GM12892 (cell line): ENCODE measurements at regions not wholly inside any gene's neighbourhood (a gene's known extent, or its start where the extent isn't known, plus 50 kb on each side); places are given as distances from the start of the nearest gene placed in this dataset.
"Not testable (repeated sequence)": the region's sequence is repeated elsewhere in the genome, so short reads cannot be mapped to it uniquely, and the experiment has no call there.

ENCODE experiments used
- DNase-seq: peaks from one replicate; pipeline ENCODE4 v3.0.0; 2011; ENCODE audit not compliant: insufficient read length
- FAIRE-seq: peaks from 2 replicates; lab custom pipeline; 2011; peaks lifted over from hg19 to GRCh38; lab: Jason Lieb, UNC
- POLR2A ChIP-seq: IDR thresholded peaks from 2 replicates; pipeline ENCODE4 v1.6.1; 2011; ENCODE audit warnings: low read depth, low read length, control low read depth
- POLR2AphosphoS5 ChIP-seq: IDR thresholded peaks from 2 replicates; pipeline ENCODE4 v1.6.1; 2011; ENCODE audit warnings: low read depth, low read length, control low read depth
- TAF1 ChIP-seq: IDR thresholded peaks from 2 replicates; pipeline ENCODE4 v1.6.1; 2011; ENCODE audit warnings: low read depth, mild to moderate bottlenecking, control low read depth, low read length, borderline replicate concordance

DNA sequence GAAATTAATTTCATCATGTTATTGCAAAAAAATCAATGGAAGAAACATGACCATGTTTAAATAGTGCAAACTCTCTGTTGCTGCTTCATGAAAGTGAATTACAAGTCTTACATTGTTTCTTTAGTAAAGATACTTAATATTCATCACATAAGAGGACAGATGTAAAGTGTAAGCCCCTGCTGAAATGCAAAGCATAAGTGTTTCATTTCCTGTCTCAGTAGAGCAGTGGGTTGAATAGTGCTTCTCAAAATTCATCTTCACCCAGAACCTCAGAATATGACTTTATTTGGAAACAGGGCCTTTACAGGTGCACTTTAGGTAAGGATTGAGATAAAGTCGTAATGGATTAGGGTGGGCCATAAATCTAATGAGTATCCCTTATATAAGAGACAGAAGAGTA is 738.4 kb upstream of the RGS18 start:
- no peak for FAIRE-seq

DNA sequence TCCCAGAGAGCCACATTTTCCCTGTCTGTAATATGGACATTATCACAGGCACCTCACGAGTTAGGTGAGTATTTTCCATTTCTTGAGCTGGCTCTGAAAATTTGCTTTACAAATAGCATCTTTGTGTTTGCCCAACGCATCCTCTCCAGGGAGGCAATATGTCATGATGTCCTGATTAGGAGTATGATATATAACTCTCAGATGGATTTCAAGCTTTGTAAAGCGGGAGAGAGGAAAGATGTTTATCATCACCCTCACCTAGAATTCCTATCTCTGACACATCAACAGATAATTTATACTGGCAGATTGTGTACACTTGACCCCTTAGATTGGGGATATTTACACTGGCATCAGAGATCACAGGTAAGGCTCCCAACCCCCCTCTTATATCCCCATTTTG is 730.7 kb upstream of the RGS18 start:
- DNase-seq (no peak), FAIRE-seq (no peak)
- TF ChIP-seq POLR2AphosphoS5 (no peak), TAF1 (no peak), POLR2A (no peak)

More for the DNA sequence above, 738.4 kb upstream of the RGS18 start:
- DNase-seq = no peak
- TF ChIP-seq POLR2A = no peak
- TF ChIP-seq POLR2AphosphoS5 = no peak
- no peak for TF ChIP-seq TAF1

DNA sequence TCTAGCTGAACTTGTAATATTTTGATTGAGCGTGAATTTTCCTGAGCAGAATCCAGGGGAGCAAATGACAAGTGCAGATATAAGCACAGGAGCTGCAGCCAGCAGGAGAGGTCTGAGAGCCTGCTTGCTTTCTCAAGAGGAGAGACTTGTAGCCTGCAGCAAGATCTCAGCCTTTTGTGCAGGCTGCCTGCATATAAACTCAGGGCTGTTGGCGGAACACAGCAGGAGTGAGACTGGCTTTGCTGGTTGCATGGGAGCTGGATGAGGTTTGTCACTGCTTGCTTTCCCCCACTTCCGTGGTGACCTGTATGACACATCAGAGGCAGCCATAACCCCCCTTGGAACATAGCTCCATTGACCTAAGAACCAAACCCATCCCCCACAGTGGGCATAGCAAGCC is 725.4 kb upstream of the RGS18 start:
- no peak for FAIRE-seq
- TF ChIP-seq POLR2AphosphoS5 (no peak), TAF1 (no peak), POLR2A (no peak)
- no peak for DNase-seq

DNA sequence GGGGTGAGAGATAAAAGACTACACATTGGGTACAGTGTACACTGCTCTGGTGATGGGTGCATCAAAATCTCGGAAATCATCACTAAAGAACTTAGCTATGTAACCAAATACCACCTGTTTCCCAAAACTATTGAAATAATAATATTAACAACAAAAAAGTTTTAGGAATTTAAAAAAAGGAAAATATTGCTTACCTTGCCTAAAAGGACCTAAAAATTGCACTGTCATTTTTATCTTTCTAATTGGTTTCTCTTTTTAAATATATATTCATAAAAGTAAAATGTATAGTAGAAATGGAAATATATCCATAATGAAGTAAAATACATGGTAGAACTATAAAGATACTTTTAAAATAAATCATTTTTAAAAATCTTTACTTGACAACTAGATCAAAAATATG is 719.3 kb upstream of the RGS18 start:
- TF ChIP-seq TAF1 (no peak), POLR2AphosphoS5 (no peak), POLR2A (no peak)
- no peak for FAIRE-seq
- no peak for DNase-seq

DNA sequence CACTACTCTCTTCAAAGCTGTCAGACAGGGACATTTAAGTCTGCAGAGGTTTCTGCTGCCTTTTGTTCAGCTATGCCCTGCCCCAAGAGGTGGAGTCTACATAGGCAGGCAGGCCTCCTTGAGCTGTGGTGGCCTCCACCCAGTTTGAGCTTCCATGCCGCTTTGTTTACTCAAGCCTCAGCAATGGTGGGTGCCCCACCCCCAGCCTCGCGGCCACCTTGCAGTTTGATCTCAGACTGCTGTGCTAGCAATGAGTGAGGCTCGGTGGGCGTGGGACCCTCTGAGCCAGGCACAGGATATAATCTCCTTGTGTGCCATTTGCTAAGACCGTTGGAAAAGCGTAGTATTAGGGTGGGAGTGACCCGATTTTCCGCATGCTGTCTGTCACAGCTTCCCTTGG is 710.0 kb upstream of the RGS18 start:
- not testable (repeated sequence) for DNase-seq, FAIRE-seq

DNA sequence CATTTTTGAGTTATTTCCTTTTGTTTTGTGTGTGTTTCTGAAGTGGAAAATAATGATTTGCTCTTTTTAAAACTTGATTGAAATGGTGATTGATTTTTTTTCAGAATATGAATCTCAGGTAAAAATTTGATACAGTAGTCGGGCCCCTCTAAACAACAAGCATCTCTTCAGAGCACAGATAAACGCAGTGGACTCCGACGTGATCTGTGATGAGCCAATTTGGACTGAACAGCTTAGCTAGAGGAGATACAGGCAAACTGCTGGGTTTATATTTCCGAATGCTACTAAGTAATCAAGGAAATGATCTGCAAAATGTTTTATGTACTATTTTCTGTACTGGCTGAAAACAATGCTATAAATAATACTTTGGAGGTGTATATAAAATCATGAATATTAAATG is 705.7 kb upstream of the RGS18 start:
- TF ChIP-seq POLR2AphosphoS5 = no peak
- no peak for TF ChIP-seq POLR2A
- TF ChIP-seq TAF1 = no peak
- no peak for DNase-seq
- FAIRE-seq = no peak

DNA sequence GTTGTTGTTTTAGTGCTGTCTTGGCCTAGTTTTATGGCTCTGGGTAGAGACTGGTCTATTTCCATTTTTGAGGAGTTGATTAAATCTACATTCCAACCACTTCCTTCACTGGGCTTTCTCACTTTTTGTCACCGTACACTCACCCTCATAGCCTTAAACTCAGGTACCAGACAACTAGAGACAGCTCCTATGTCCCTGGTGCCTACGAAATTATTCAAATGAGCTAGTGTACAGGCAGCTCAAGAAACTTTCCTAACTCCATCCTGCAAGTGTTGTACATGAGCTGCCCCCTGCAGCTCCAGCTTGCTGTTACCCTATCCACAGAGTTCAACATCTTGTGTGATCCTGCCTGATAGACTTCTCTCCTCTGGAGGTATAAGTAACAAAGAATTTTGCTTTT is 704.8 kb upstream of the RGS18 start:
- TF ChIP-seq TAF1 (no peak), POLR2A (no peak), POLR2AphosphoS5 (no peak)
- FAIRE-seq (no peak), DNase-seq (no peak)

DNA sequence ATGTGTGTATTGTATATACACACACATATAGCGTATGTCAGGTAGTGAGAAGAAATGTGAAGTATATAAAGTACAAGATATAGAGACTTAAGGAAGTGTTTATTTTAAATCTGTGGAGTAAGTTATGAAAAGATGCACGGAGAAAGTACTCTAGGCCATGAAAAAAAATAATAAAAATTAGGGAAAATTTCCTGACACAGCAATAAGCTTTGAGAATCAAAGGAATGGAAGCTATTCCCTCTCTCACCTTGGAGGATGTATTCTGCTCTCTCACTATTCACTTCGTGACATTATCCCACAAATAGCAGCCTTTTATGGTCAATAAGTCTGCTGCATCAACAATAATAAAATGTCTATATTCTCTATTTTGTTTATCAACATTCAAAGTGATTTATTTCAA is 700.4 kb upstream of the RGS18 start:
- no peak for TF ChIP-seq POLR2A
- no peak for TF ChIP-seq TAF1
- no peak for TF ChIP-seq POLR2AphosphoS5
- FAIRE-seq (no peak), DNase-seq (no peak)

DNA sequence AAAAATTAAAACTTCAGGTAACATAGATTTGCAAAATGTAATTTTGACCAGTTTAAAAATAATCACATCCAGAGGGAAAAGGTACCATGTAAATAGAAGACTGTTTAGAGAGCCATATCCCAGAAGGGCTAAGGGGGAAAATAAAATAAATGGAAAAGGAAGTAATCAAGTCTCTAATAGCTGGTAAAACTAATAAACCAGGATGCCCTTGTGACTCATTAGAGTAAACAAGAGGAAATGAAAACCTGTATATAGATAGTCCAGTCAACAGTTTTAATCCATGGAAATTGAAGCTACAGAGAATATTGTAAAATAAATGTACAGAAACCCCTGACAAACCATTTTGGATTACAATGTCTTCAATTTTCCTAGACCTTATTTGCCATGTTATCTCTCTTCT is 698.0 kb upstream of the RGS18 start:
- no peak for FAIRE-seq
- DNase-seq = no peak

DNA sequence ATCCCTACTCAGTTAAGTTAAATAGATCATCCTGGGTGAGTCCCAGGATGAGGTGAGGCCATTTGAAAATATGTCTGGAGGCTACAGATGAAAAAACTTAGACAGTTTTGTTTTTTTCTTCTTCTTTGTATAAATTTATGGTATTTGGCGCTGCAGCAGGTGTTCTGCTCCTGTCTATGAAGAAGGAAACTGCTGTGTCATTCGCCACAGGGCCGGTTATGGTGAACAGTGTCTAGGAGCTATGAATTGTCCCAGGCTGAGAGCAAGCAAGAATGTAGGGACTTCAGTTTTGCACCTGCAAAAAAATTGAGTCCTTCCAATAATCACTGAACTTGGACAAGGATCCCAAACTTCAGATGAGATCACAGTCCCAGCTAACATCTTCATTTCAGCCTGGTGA is 674.3 kb upstream of the RGS18 start:
- TF ChIP-seq POLR2A (no peak), TAF1 (no peak), POLR2AphosphoS5 (no peak)
- DNase-seq (no peak), FAIRE-seq (no peak)

More for the DNA sequence above, 698.0 kb upstream of the RGS18 start:
- TF ChIP-seq POLR2AphosphoS5 = no peak
- TF ChIP-seq TAF1 = no peak
- TF ChIP-seq POLR2A = no peak

DNA sequence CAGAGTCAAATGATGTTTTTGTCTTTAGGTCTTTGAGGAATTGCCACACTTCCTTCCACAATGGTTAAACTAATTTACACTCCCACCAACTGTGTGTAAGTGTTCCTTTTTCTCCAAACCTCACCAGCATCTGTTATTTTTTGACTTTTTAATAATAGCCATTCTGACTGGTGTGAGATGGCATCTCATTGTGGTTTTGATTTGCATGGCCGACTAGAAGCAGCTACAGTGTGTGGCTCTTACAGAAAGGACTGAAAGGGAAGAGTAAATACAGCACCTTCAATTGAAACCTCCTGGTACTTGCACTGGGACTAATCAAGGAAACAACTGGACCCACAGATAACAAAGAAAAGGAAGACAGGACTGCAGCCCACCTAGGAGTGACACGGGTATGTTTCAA is 668.0 kb upstream of the RGS18 start:
- DNase-seq (no peak), FAIRE-seq (no peak)
- TF ChIP-seq TAF1 = no peak
- no peak for TF ChIP-seq POLR2A

DNA sequence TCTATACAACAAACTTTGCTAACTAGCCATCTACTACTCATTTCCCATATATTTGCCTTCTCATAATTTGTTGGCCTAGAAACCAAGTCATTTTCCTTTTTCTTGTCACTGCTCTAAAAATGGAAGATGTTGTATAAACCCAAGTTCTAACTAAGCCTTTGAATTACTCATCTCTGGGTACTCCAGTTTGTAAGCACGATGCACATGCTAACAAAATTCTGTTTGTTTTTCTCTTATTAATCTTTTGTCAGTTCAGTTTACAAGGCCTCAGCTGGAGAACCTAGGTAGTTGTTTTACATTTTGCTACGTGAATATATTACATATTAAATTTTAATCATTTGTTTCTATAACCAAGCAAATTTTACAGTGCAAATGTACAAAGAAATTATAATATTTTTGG is 663.2 kb upstream of the RGS18 start:
- DNase-seq (no peak), FAIRE-seq (no peak)
- TF ChIP-seq POLR2AphosphoS5 (no peak), POLR2A (no peak), TAF1 (no peak)

DNA sequence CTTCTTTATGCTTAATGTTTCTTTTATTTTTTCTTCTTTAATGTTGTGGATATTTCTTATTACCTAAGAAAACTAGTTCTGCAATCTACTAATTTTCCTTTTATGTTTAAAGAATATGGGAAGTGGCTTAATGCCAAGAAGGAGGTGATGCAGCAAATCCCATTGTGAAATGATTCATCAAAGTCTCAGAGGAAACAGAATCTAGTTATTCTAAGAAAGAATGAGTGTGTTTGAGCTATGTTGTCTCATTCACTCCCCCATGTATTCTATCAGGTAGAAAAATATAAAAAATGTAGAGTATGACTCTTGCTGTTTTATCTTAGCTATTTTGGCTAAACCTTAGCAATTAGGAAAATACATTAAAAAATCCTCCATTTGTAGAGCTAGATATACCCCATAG is 659.9 kb upstream of the RGS18 start:
- DNase-seq = no peak
- TF ChIP-seq POLR2AphosphoS5 (no peak), POLR2A (no peak)
- no peak for FAIRE-seq
